IMR-90 (cell line): ENCODE measurements at regions not wholly inside any gene's neighbourhood (a gene's known extent, or its start where the extent isn't known, plus 50 kb on each side); places are given as distances from the start of the nearest gene placed in this dataset.

Source experiments
- ATAC-seq: fragments of 200-7000 bp; cut with Tn5 transposase; 2 replicates; pipeline ENCODE4 v1.9.1; 2020; ENCODE audit warnings: low read depth, mild to moderate bottlenecking, moderate library complexity
- BruUV-seq: library from RNA; stranded (reverse); fragments of 400-500 nt; replicated peaks from 2 replicates; lab custom pipeline; 2021; lab: Mats Ljungman, UMichigan
- CTCF ChIA-PET: fragments of 300-600 bp; formaldehyde crosslinking; extraction: SDS; loops from one replicate; lab custom pipeline; 2021; ENCODE audit warnings: antibody characterized with exemption; lab: Yijun Ruan, JAX
- POLR2A ChIA-PET: fragments of 300-600 bp; sonication (Branson Sonifier 250); formaldehyde crosslinking; loops from one replicate; lab custom pipeline; 2022; ENCODE audit warnings: antibody characterized with exemption; ENCODE audit not compliant: unreplicated experiment; lab: Charles Lee
- DNase-seq: peaks from one replicate; pipeline ENCODE4 v3.0.0; 2013
- H2AFZ ChIP-seq: replicated peaks from 2 replicates; pipeline ENCODE3; 2013; ENCODE audit warnings: low read length, mild to moderate bottlenecking; ENCODE audit not compliant: poor library complexity
- H2AK5ac ChIP-seq: 2 replicates; pipeline ENCODE4 v1.6.1; 2013; ENCODE audit warnings: low read depth, low read length, inconsistent platforms
- H2AK9ac ChIP-seq: replicated peaks from 2 replicates; pipeline ENCODE3; 2013; ENCODE audit warnings: mild to moderate bottlenecking, low read depth, low read length, moderate library complexity; ENCODE audit not compliant: poor library complexity
- H2BK120ac ChIP-seq: 2 replicates; pipeline ENCODE4 v1.6.1; 2013; ENCODE audit warnings: low read depth, low read length, inconsistent platforms
- H2BK15ac ChIP-seq: 3 replicates; pipeline ENCODE4 v1.6.1; 2013; ENCODE audit warnings: low read depth, low read length, inconsistent platforms
- H2BK20ac ChIP-seq: 2 replicates; pipeline ENCODE4 v1.6.1; 2013; ENCODE audit warnings: low read depth, mild to moderate bottlenecking, inconsistent platforms, low read length, moderate library complexity
- H2BK5ac ChIP-seq: 2 replicates; pipeline ENCODE4 v1.6.1; 2013; ENCODE audit warnings: mild to moderate bottlenecking, low read depth, low read length, inconsistent platforms; ENCODE audit not compliant: poor library complexity, severe bottlenecking
- H3K14ac ChIP-seq: replicated peaks from 2 replicates; pipeline ENCODE4 v1.6.1; 2013; ENCODE audit warnings: low read depth, low read length, inconsistent platforms
- H3K18ac ChIP-seq: 2 replicates; pipeline ENCODE4 v1.6.1; 2013; ENCODE audit warnings: low read depth, low read length, control low read depth
- H3K23ac ChIP-seq: 2 replicates; pipeline ENCODE4 v1.6.1; 2013; ENCODE audit warnings: low read depth, low read length, inconsistent platforms
- H3K27ac ChIP-seq: 2 replicates; pipeline ENCODE4 v1.5.1; 2013; ENCODE audit warnings: mild to moderate bottlenecking, control low read depth, low read length; ENCODE audit not compliant: insufficient read depth
- H3K27me3 ChIP-seq: 2 replicates; pipeline ENCODE4 v1.6.1; 2013; ENCODE audit warnings: low read length; ENCODE audit not compliant: control insufficient read depth, insufficient read depth
- H3K36me3 ChIP-seq: 2 replicates; pipeline ENCODE4 v1.6.1; 2013; ENCODE audit warnings: low read length, mixed read lengths; ENCODE audit not compliant: control insufficient read depth, insufficient read depth
- H3K4ac ChIP-seq: 2 replicates; pipeline ENCODE4 v1.6.1; 2013; ENCODE audit warnings: low read depth, low read length, inconsistent platforms
- H3K4me1 ChIP-seq: 2 replicates; pipeline ENCODE4 v1.6.1; 2013; ENCODE audit warnings: low read length, mixed read lengths; ENCODE audit not compliant: control insufficient read depth, insufficient read depth
- H3K4me2 ChIP-seq: 2 replicates; pipeline ENCODE4 v1.6.1; 2013; ENCODE audit warnings: low read depth, mild to moderate bottlenecking, control low read depth, low read length, moderate library complexity
- H3K4me3 ChIP-seq: 2 replicates; pipeline ENCODE4 v1.5.1; 2013; ENCODE audit warnings: low read depth, mild to moderate bottlenecking, control low read depth, low read length, moderate library complexity; ENCODE audit not compliant: insufficient read depth
- H3K56ac ChIP-seq: 2 replicates; pipeline ENCODE4 v1.6.1; 2013; ENCODE audit warnings: low read length, inconsistent platforms; ENCODE audit not compliant: insufficient read depth; ENCODE audit errors: extremely low read depth
- H3K79me1 ChIP-seq, 2 experiments: 2 replicates each; pipeline ENCODE4 v1.6.1; 2013; ENCODE audit warnings: low read length in 2 of 2, inconsistent platforms in 1 of 2, low read depth in 1 of 2
- H3K9ac ChIP-seq: 2 replicates; pipeline ENCODE4 v1.6.1; 2013; ENCODE audit warnings: low read depth, low read length, control low read depth
- H3K9me1 ChIP-seq: 2 replicates; pipeline ENCODE4 v1.6.1; 2013; ENCODE audit warnings: low read length, inconsistent platforms; ENCODE audit not compliant: insufficient read depth
- H3K9me3 ChIP-seq: 2 replicates; pipeline ENCODE4 v1.6.1; 2013; ENCODE audit warnings: low read length; ENCODE audit not compliant: control insufficient read depth, insufficient read depth
- H4K20me1 ChIP-seq: 2 replicates; pipeline ENCODE4 v1.6.1; 2013; ENCODE audit warnings: low read length, inconsistent platforms; ENCODE audit not compliant: insufficient read depth
- H4K5ac ChIP-seq: 2 replicates; pipeline ENCODE4 v1.6.1; 2013; ENCODE audit warnings: mild to moderate bottlenecking, low read depth, low read length, control low read depth
- H4K8ac ChIP-seq, 2 experiments: 2 replicates each; pipeline ENCODE4 v1.6.1; 2013; ENCODE audit warnings: low read depth in 2 of 2, low read length in 2 of 2, control low read depth in 1 of 2, inconsistent platforms in 1 of 2
- H4K91ac ChIP-seq: 2 replicates; pipeline ENCODE4 v1.6.1; 2013; ENCODE audit warnings: low read depth, low read length, inconsistent platforms; ENCODE audit not compliant: insufficient read depth
- MXI1 ChIP-seq: IDR thresholded peaks from 2 replicates; pipeline ENCODE4 v1.6.1; 2012; ENCODE audit warnings: low read depth, mild to moderate bottlenecking, low read length, moderate library complexity, borderline replicate concordance
- WGBS, 2 experiments: methylation state at CpG; one replicate each; pipeline versions ENCODE4 v1.1.5 to v1.1.7; 2013; ENCODE audit warnings: missing lambda C conversion rate in 2 of 2; ENCODE audit not compliant: insufficient read length in 1 of 2; ENCODE audit errors: extremely low coverage in 2 of 2; 5-methylcytosine and 5-hydroxymethylcytosine counted together
- dilution Hi-C: fragments of 300-500 bp; cut with HindIII; formaldehyde crosslinking; loops from one replicate; pipeline ENCODE4 v1.14.3; 2018; ENCODE audit warnings: low sequenced_read_pairs; ENCODE audit not compliant: unreplicated experiment
- in situ Hi-C: fragments of 300-500 bp; cut with MboI; formaldehyde crosslinking; loops from 3 replicates; pipeline ENCODE4 v1.14.3; 2019; ENCODE audit warnings: low sequenced_read_pairs, inconsistent platforms, mixed read lengths
- intact Hi-C: fragments of 100-400 bp; cut with micrococcal nuclease; formaldehyde crosslinking; loops from 2 replicates; pipeline ENCODE4 v1.10.0; 2022
- TF ChIP-seq, protein P1 (sequence below): fragments of 150-350 bp; IDR thresholded peaks from 2 replicates; pipeline ENCODE4 v1.6.1; 2017; ENCODE audit warnings: mild to moderate bottlenecking, antibody characterized with exemption, low read length, low read depth
- TF ChIP-seq, protein P2 (sequence below): fragments of 150-350 bp; IDR thresholded peaks from 2 replicates; pipeline ENCODE4 v1.6.1; 2016; ENCODE audit warnings: low read depth, mild to moderate bottlenecking, low read length, moderate library complexity, borderline replicate concordance

DNA sequence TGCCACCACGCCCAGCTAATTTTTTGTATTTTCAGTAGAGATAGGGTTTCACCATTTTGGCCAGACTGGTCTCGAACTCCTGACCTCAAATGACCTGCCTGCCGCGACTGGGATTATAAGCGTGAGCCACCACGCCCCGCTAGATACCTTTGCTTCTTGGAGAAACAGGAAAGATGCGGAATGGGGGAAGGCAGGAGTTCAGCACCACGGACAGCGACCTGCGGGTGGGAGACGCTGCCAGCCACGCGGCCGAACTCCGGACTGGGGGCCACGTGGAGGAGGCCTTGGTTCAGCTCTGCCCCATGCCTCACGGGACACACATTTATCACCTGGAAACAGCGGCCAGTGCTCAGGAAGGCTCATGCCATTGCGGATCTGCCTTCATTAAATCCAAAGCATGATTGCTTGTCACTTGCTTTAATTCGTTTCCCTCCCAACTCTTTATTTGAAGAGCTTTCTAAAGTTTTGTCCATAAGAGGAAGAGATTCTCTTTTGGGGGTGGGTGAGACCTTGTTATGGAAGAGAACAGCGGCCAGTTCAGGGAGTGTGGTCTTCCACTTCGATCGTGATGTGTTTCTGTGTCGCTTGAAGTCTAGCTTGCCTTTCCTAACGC is 219.9 kb downstream of the ENGASE start:
- Histone ChIP-seq H3K79me1 (no peaks in the 10 kb centered on the region), H3K56ac (no peak overlapping the region), H4K8ac (no peak overlapping the region), H2BK120ac (no peak overlapping the region), H2BK15ac (no peak overlapping the region), H2BK20ac (no peak overlapping the region), H3K27me3 (no peaks in the 10 kb centered on the region; the same call in none of the 2 replicates), H4K20me1 (no peaks in the 10 kb centered on the region), H3K9me3 (no peaks in the 10 kb centered on the region), H3K27ac (no peak overlapping the region), H3K4ac (no peak overlapping the region), H3K4me3 (no peak overlapping the region), H3K9me1 (no peaks in the 10 kb centered on the region), H3K9ac (no peak overlapping the region), H2AK9ac (no peak overlapping the region), H4K91ac (no peak overlapping the region), H3K4me1 (no peaks in the 10 kb centered on the region), H2BK5ac (no peak overlapping the region), H3K4me2 (no peak overlapping the region), H3K36me3 (no peaks in the 10 kb centered on the region), H3K14ac (no peak overlapping the region), H2AFZ (peak overlapping the region; percentile 44), H4K5ac (no peak overlapping the region), H3K18ac (no peak overlapping the region), H3K23ac (no peak overlapping the region), H2AK5ac (no peak overlapping the region)
- POLR2A ChIA-PET, result no interaction called here
- intact Hi-C loops, result no loop called here
- CTCF ChIA-PET, result no interaction called here
- dilution Hi-C loops, result no loop called here
- 28% methylated on average over 19 of the region's 26 CpGs; no CpG with 5 or more reads in 1 of the 2 experiments for WGBS, 2 experiments
- in situ Hi-C loops, result no loop called here
- ATAC-seq (0 out of 2 replicates have a peak, but pooled peaks have one; percentile 40), DNase-seq (peak; percentile 29)
- no TSS peak for BruUV-seq
- TF ChIP-seq MXI1, result peak; percentile 97
- TF ChIP-seq, protein P1, sequence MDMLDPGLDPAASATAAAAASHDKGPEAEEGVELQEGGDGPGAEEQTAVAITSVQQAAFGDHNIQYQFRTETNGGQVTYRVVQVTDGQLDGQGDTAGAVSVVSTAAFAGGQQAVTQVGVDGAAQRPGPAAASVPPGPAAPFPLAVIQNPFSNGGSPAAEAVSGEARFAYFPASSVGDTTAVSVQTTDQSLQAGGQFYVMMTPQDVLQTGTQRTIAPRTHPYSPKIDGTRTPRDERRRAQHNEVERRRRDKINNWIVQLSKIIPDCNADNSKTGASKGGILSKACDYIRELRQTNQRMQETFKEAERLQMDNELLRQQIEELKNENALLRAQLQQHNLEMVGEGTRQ, result peak; percentile 29; the same call in 1 of the 2 replicates
- TF ChIP-seq, protein P2, sequence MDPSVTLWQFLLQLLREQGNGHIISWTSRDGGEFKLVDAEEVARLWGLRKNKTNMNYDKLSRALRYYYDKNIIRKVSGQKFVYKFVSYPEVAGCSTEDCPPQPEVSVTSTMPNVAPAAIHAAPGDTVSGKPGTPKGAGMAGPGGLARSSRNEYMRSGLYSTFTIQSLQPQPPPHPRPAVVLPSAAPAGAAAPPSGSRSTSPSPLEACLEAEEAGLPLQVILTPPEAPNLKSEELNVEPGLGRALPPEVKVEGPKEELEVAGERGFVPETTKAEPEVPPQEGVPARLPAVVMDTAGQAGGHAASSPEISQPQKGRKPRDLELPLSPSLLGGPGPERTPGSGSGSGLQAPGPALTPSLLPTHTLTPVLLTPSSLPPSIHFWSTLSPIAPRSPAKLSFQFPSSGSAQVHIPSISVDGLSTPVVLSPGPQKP, result no peak
